Endodermal cell (in vitro differentiated cells): ENCODE measurements at regions not wholly inside any gene's neighbourhood (a gene's known extent, or its start where the extent isn't known, plus 50 kb on each side); places are given as distances from the start of the nearest gene placed in this dataset.

Experiments
- DNase-seq: peaks from one replicate; pipeline ENCODE4 v3.0.0-alpha.2; 2017
- H3K27ac ChIP-seq: 2 replicates; pipeline ENCODE4 v1.5.1; 2013; ENCODE audit warnings: mild to moderate bottlenecking, low read depth, low read length, moderate library complexity
- H3K27me3 ChIP-seq: 2 replicates; pipeline ENCODE4 v1.6.1; 2013; ENCODE audit warnings: mild to moderate bottlenecking, low read length, moderate library complexity; ENCODE audit not compliant: insufficient read depth, control insufficient read depth, poor library complexity, severe bottlenecking
- H3K36me3 ChIP-seq: 2 replicates; pipeline ENCODE4 v1.7.0; 2013; ENCODE audit warnings: mild to moderate bottlenecking, low read length, moderate library complexity; ENCODE audit not compliant: control insufficient read depth, insufficient read depth
- H3K4me1 ChIP-seq: one replicate; pipeline ENCODE4 v1.7.0; 2013; ENCODE audit warnings: low read length; ENCODE audit not compliant: control insufficient read depth, insufficient read depth
- H3K4me3 ChIP-seq: 2 replicates; pipeline ENCODE4 v1.5.1; 2013; ENCODE audit warnings: mild to moderate bottlenecking, low read length, moderate library complexity
- H3K9ac ChIP-seq: 2 replicates; pipeline ENCODE4 v1.6.1; 2013; ENCODE audit warnings: mild to moderate bottlenecking, low read length, moderate library complexity; ENCODE audit not compliant: poor library complexity, severe bottlenecking; ENCODE audit errors: extremely low read depth
- H3K9me3 ChIP-seq: 2 replicates; pipeline ENCODE4 v1.6.1; 2013; ENCODE audit warnings: mild to moderate bottlenecking, low read length, moderate library complexity; ENCODE audit not compliant: control insufficient read depth
- H3K27ac Mint-ChIP-seq: 2 replicates; pipeline ENCODE4 v1.8.0; 2020; ENCODE audit warnings: mixed read lengths
- H3K27me3 Mint-ChIP-seq: 2 replicates; pipeline ENCODE4 v1.8.0; 2021; ENCODE audit warnings: mild to moderate bottlenecking, mixed read lengths; ENCODE audit not compliant: insufficient read depth
- H3K36me3 Mint-ChIP-seq: 2 replicates; pipeline ENCODE4 v1.8.0; 2020; ENCODE audit warnings: low read depth, mixed read lengths
- H3K4me1 Mint-ChIP-seq: 2 replicates; pipeline ENCODE4 v1.8.0; 2020; ENCODE audit warnings: mixed read lengths
- H3K4me3 Mint-ChIP-seq: 2 replicates; pipeline ENCODE4 v1.8.0; 2020; ENCODE audit warnings: mild to moderate bottlenecking, moderate library complexity, mixed read lengths
- H3K9me3 Mint-ChIP-seq: 2 replicates; pipeline ENCODE4 v1.8.0; 2020; ENCODE audit warnings: mild to moderate bottlenecking, mixed read lengths
- WGBS, 2 experiments: methylation state at CpG; one replicate each; pipeline versions ENCODE4 v1.1.5 to v1.1.7; 2013; ENCODE audit warnings: missing lambda C conversion rate in 2 of 2, mixed read lengths in 1 of 2; ENCODE audit not compliant: insufficient coverage in 1 of 2, insufficient read length in 1 of 2; 5-methylcytosine and 5-hydroxymethylcytosine counted together
- TF ChIP-seq, protein P1 (sequence below): fragments of 200-600 bp; sonication (generic); conservative IDR thresholded peaks from 2 replicates; pipeline ENCODE4 v1.5.0; 2021; ENCODE audit warnings: antibody characterized with exemption, mild to moderate bottlenecking

DNA sequence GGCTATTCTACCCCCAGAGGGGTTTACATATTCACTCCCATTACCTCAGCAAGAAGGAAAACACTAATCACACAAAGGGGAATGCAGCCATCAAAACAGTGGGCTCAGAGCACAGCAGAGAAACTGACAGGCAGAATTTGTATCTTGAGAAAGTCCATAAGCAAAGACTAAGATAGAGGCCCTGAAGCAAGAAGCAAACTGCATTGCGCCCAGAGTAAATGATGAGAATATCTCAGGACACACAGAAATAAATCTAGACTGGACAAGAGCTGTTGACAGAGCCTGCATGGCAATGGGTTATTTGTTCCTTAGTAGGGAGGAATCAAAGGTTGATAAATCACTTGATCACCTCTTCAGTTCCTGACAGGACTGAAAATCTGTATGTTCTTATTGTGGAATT lies 440.7 kb upstream of the CELF2 start:
- H3K4me3 Mint-ChIP-seq = no peak overlapping the region
- no peaks in the 10 kb centered on the region for H3K4me1 Mint-ChIP-seq
- 97 to 100% methylated on average over 1 of the region's 1 CpG for WGBS, 2 experiments
- TF ChIP-seq, protein P1, sequence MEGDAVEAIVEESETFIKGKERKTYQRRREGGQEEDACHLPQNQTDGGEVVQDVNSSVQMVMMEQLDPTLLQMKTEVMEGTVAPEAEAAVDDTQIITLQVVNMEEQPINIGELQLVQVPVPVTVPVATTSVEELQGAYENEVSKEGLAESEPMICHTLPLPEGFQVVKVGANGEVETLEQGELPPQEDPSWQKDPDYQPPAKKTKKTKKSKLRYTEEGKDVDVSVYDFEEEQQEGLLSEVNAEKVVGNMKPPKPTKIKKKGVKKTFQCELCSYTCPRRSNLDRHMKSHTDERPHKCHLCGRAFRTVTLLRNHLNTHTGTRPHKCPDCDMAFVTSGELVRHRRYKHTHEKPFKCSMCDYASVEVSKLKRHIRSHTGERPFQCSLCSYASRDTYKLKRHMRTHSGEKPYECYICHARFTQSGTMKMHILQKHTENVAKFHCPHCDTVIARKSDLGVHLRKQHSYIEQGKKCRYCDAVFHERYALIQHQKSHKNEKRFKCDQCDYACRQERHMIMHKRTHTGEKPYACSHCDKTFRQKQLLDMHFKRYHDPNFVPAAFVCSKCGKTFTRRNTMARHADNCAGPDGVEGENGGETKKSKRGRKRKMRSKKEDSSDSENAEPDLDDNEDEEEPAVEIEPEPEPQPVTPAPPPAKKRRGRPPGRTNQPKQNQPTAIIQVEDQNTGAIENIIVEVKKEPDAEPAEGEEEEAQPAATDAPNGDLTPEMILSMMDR = no peak
- DNase-seq = no peak
- H3K9me3 Mint-ChIP-seq = peaks cover 2% of the 10 kb centered on the region
- H3K36me3 ChIP-seq = no peaks in the 10 kb centered on the region
- H3K27ac ChIP-seq = no peak overlapping the region
- no peaks in the 10 kb centered on the region for H3K27me3 Mint-ChIP-seq
- no peak overlapping the region for H3K27ac Mint-ChIP-seq
- no peaks in the 10 kb centered on the region for H3K36me3 Mint-ChIP-seq
- no peaks in the 10 kb centered on the region for H3K9me3 ChIP-seq
- no peaks in the 10 kb centered on the region for H3K4me1 ChIP-seq
- H3K9ac ChIP-seq = no peak overlapping the region
- no peak overlapping the region for H3K4me3 ChIP-seq
- no peaks in the 10 kb centered on the region for H3K27me3 ChIP-seq

DNA sequence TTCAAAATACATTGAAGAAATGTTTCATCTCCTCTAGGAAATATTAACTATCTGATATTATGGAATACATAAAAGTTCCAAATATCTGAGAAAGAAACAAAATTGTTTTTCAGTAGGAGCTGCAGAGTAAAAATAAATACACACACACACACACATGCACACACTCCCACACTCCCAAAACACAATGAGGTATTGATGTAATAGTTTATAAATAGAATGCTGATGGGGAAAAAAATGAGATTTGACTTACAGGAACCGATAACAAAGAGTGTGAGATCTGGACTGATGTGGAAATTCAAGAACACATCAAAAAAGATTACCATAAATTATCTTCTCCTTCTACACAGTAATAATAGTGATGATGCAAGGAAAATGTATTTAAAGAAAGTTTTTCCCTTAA lies 438.0 kb upstream of the CELF2 start:
- Histone ChIP-seq H3K4me1 (peaks cover 7% of the 10 kb centered on the region), H3K9ac (no peak overlapping the region), H3K9me3 (no peaks in the 10 kb centered on the region), H3K27me3 (no peaks in the 10 kb centered on the region), H3K27ac (no peak overlapping the region), H3K4me3 (no peak overlapping the region), H3K36me3 (no peaks in the 10 kb centered on the region)
- Mint-ChIP-seq H3K9me3 (peaks cover 2% of the 10 kb centered on the region), H3K4me3 (no peak overlapping the region), H3K4me1 (peaks cover 14% of the 10 kb centered on the region), H3K36me3 (no peaks in the 10 kb centered on the region), H3K27ac (no peak overlapping the region), H3K27me3 (no peaks in the 10 kb centered on the region)
- TF ChIP-seq, protein P1 = no peak
- WGBS, 2 experiments = 100% methylated on average over 1 of the region's 1 CpG; no CpG with 5 or more reads in 1 of the 2 experiments
- DNase-seq = no peak

DNA sequence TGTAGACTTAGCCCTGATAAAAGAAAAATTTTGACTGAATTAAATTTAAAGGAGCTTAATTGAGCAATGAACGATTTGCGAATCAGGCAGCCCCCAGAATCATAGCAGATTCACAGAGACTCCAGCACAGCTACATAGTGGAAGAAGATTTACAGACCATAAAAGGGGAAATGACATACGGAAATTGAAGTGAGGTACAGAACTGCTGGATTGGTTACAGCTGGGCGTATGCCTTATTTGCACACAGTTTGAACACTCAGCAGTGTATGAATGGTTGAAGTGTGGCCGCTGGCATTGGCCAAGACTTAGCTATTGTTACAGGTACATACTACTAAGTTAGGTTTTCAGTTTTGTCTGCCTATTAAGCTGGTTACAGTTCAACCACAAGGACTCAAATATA lies 433.5 kb upstream of the CELF2 start:
- no peaks in the 10 kb centered on the region for H3K36me3 Mint-ChIP-seq
- no peak overlapping the region for H3K27ac ChIP-seq
- H3K27ac Mint-ChIP-seq = no peak overlapping the region
- peaks cover 9% of the 10 kb centered on the region for H3K9me3 ChIP-seq
- peak overlapping the region; percentile 23 for H3K4me3 ChIP-seq
- H3K36me3 ChIP-seq = no peaks in the 10 kb centered on the region
- TF ChIP-seq, protein P1 = no peak
- no peaks in the 10 kb centered on the region for H3K27me3 Mint-ChIP-seq
- peaks cover 7% of the 10 kb centered on the region for H3K4me1 ChIP-seq
- DNase-seq = no peak
- peaks cover 4% of the 10 kb centered on the region for H3K9me3 Mint-ChIP-seq
- no peak overlapping the region for H3K9ac ChIP-seq
- WGBS, 2 experiments = 89 to 92% methylated on average over 5 of the region's 5 CpGs
- H3K27me3 ChIP-seq = no peaks in the 10 kb centered on the region
- H3K4me3 Mint-ChIP-seq = no peak overlapping the region
- peaks cover 34% of the 10 kb centered on the region for H3K4me1 Mint-ChIP-seq
